Aorta (tissue), 5 donors: ENCODE measurements at regions not wholly inside any gene's neighbourhood (a gene's known extent, or its start where the extent isn't known, plus 50 kb on each side); places are given as distances from the start of the nearest gene placed in this dataset.
A peak's percentile ranks its signal among the peaks of the same experiment; 100 is the strongest.

Experiments used
- ATAC-seq: fragments of 200-7000 bp; cut with Tn5 transposase; one replicate; pipeline ENCODE4 v1.9.1; 2022; ENCODE audit warnings: moderate library complexity; ENCODE audit not compliant: low FRiP score
- DNase-seq, 2 donors: peaks; one replicate each; pipeline ENCODE4 v3.0.0-alpha.2; 2020
- H3K27ac ChIP-seq, 2 donors: one replicate each; pipeline ENCODE4 v1.5.1; 2013; ENCODE audit warnings: low read length in 2 of 2, mild to moderate bottlenecking in 2 of 2, moderate library complexity in 2 of 2, control low read depth in 1 of 2, inconsistent platforms in 1 of 2, low read depth in 1 of 2
- H3K27me3 ChIP-seq, 2 donors: one replicate each; pipeline ENCODE4 v1.6.1; 2013; ENCODE audit warnings: control low read depth in 1 of 2, low read length in 1 of 2, mild to moderate bottlenecking in 1 of 2, moderate library complexity in 1 of 2; ENCODE audit not compliant: insufficient read depth in 2 of 2, control insufficient read depth in 1 of 2
- H3K36me3 ChIP-seq, 2 donors: one replicate each; pipeline ENCODE4 v1.6.1; 2013; ENCODE audit warnings: control low read depth in 1 of 2, low read length in 1 of 2, mild to moderate bottlenecking in 1 of 2; ENCODE audit not compliant: insufficient read depth in 2 of 2, control insufficient read depth in 1 of 2
- H3K4me1 ChIP-seq, 2 donors: one replicate each; pipeline ENCODE4 v1.6.1; 2013; ENCODE audit warnings: low read length in 2 of 2, control low read depth in 1 of 2, mild to moderate bottlenecking in 1 of 2, moderate library complexity in 1 of 2; ENCODE audit not compliant: insufficient read depth in 2 of 2, control insufficient read depth in 1 of 2
- H3K4me3 ChIP-seq, 2 donors: one replicate each; pipeline ENCODE4 v1.5.1; 2013; ENCODE audit warnings: low read length in 2 of 2, control low read depth in 1 of 2, mild to moderate bottlenecking in 1 of 2
- H3K9me3 ChIP-seq: one replicate; pipeline ENCODE4 v1.6.1; 2013; ENCODE audit warnings: mild to moderate bottlenecking, low read length; ENCODE audit not compliant: control insufficient read depth
- whole genome bisulfite sequencing, 2 donors: extraction: QIAGEN DNeasy Blood & Tissue Kit; methylation state at CpG; one replicate each; pipeline ENCODE4 v1.1.7; 2013; 5-methylcytosine and 5-hydroxymethylcytosine counted together
- intact Hi-C, 2 donors: fragments of 100-400 bp; cut with DNase I; formaldehyde crosslinking; loops; one replicate each; pipeline versions ENCODE4 v1.14.2 to v1.15.0; 2022
- donor health status: healthy with polysubstance abuse.
- donor health status: Bipolar disorder and iron deficiency.
- donor health status: DM: no; HTN: no; CAD: no.
- donor health status: DM: no; HTN: no; CAD: no.
- donor health status: DM: yes; HTN: yes; CAD: no.

DNA sequence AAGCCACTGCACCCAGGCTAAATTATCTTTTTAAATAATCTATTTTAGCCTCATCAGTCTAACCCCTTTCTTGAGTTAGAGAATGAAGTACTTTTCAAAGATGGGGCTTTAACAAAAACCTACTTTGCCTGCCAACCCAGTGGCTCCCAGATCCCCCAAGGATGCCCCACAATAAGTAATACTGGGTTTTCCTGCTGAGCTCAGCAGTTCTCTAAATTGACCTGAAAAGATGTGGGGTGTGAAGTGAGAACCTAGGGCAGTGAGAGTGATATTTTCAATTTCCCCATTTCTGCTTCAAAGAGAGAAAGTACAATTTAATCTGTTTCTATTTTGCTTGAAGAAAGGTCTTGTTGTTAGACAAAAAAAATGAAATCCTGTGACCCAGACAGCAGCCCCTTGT, 318.5 kb upstream of the UMPS start:
- Histone ChIP-seq H3K9me3 (no peaks in the 10 kb centered on the region), H3K4me3 (no peak overlapping the region), H3K27me3 (no peaks in the 10 kb centered on the region), H3K4me1 (peaks cover 3 to 4% of the 10 kb centered on the region in 2 donors), H3K36me3 (peaks cover 0 to 2% of the 10 kb centered on the region in 2 donors), H3K27ac (no peak overlapping the region)
- DNase-seq (no peak), ATAC-seq (no peak)
- intact Hi-C loops = no loop called here

DNA sequence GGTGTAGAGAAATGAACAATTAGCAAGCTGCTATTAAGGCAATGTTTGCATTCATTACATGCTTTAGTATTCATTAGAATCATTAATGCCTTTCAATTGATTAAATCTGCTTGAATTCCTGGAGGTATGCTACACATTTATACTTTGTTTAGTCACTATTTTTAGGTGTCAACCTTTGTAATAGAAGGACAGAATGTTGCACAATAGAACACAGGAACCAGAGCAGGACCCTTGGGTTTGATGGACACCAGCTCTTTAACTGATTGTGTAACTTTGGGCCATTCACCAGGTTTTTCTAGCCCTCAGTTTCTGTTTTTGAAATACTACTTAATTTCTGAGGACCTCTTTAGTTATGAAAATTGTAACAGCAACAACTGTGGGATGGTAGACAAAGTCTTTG, 317.6 kb upstream of the UMPS start:
- no peaks in the 10 kb centered on the region for H3K9me3 ChIP-seq
- no peaks in the 10 kb centered on the region for H3K27me3 ChIP-seq
- DNase-seq = no peak
- peaks cover 0 to 2% of the 10 kb centered on the region in 2 donors for H3K36me3 ChIP-seq
- H3K4me1 ChIP-seq = peaks cover 3 to 4% of the 10 kb centered on the region in 2 donors
- H3K4me3 ChIP-seq = no peak overlapping the region
- no peak for ATAC-seq
- intact Hi-C loops = no loop called here
- H3K27ac ChIP-seq = no peak overlapping the region

DNA sequence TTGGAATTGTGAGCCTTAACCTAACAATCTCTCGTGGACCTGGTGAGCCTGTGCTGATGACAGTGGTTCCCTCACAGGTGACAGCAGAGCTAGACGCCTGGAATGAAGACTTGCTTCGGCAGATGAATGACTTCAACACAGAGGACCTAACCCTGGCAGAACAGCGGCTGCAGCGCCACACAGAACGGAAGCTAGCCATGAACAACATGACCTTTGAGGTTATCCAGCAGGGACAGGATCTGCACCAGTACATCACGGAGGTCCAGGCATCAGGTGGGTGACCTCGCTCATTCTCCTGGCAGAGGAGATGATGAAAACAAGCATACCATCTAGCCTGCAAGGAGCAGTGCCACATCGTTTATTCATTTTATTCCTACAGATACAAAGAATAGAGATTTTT, 316.9 kb upstream of the UMPS start:
- Histone ChIP-seq H3K27ac (no peak overlapping the region), H3K36me3 (peaks cover 0 to 2% of the 10 kb centered on the region in 2 donors), H3K4me1 (peaks cover 3 to 4% of the 10 kb centered on the region in 2 donors), H3K4me3 (no peak overlapping the region), H3K9me3 (no peaks in the 10 kb centered on the region), H3K27me3 (no peaks in the 10 kb centered on the region)
- intact Hi-C loops = no loop called here
- DNase-seq = no peak
- WGBS, 2 donors = 95 to 96% methylated on average over 9 of the region's 9 CpGs
- ATAC-seq = no peak

DNA sequence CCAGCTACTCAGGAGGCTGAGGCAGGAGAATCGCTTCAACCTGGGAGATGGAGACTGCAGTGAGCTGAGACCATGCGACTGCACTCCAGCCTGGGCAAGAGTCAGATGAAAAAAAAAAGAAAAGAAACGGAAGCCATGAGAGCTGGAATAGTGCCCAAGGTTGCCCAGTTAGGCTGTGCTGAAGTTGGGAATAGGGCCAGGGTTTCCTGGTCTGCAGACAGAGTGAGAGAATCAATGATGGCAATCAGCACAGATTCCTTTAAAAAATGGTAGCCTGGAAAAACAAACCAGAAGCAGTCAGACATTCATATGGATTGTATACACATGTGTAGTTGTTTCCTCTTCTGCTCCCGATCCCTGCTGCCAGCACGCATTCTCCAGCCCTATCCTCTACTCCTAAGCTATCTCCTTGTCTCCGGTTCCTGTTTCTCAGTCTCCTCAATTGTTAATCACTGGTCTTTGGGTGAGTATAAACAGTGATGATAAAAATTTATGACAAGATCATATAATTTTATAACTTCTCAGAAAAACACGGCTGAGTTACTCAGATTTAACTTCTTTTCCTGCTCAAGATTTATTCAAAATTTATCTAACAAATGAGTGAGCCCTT, 316.2 kb upstream of the UMPS start:
- WGBS, 2 donors = 67 to 72% methylated on average over 7 of the region's 7 CpGs
- H3K27ac ChIP-seq = no peak overlapping the region

DNA sequence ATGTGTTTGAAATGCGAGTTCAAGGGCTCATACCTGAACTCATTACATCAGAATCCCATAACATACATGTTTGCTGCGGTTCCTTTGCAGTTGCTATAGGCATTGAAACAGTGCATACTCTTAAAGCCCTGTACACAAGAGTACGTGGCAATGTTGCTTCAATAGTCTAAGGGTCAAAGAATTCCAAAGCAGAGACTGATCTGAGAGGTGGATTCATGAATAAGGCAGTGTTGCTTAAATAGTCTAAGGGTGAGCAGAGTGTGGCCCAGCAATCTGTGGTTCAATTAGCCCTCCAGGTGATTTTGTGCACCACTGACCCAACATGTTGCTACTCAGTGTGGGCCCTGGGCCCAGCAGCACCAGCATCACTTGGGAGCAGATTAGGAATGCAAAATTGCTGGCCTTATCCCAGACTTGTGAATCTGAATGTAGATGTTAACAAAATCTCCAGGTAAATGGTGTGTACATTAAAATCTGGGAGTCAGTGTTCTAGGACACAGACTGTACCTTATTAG, 314.7 kb upstream of the UMPS start:
- no peak for ATAC-seq
- intact Hi-C loops = no loop called here

More for the DNA sequence above, 316.2 kb upstream of the UMPS start:
- H3K36me3 ChIP-seq = peaks cover 0 to 2% of the 10 kb centered on the region in 2 donors
- no peaks in the 10 kb centered on the region for H3K27me3 ChIP-seq
- peaks cover 0 to 2% of the 10 kb centered on the region in 2 donors for H3K4me1 ChIP-seq
- no peak for ATAC-seq
- no peaks in the 10 kb centered on the region for H3K9me3 ChIP-seq
- intact Hi-C loops = no loop called here
- peak in 1 of 2 donors; percentile 46 for DNase-seq
- no peak overlapping the region for H3K4me3 ChIP-seq

DNA sequence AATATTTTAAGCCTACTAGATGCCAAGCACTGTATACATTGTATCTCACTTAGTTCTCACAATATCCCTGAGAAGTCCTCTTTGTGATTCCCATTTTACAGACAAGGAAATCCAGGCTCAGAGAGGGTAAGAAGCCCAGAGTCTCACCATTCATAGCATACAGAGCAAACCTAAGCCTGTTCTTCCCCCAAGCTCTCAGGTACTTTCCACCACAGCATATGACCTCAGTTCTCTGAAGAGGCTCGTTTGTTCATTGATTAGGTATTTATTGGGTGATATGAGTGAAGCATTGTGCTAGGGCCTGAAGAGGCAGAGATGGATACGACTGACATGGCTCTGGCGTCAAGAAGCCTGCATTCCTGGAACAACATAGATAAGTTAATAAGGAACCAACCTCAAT, 310.9 kb upstream of the UMPS start:
- H3K4me3 ChIP-seq = no peak overlapping the region
- intact Hi-C loops = no loop called here
- H3K27ac ChIP-seq = peak overlapping the region in 1 of 2 donors; percentile 54
- no peak for ATAC-seq
- no peak for DNase-seq
- no peaks in the 10 kb centered on the region for H3K27me3 ChIP-seq
- 83 to 85% methylated on average over 3 of the region's 3 CpGs for WGBS, 2 donors
- no peaks in the 10 kb centered on the region for H3K9me3 ChIP-seq
- peaks cover 6 to 10% of the 10 kb centered on the region in 2 donors for H3K36me3 ChIP-seq
- peaks cover 0 to 2% of the 10 kb centered on the region in 2 donors for H3K4me1 ChIP-seq

More for the DNA sequence above, 314.7 kb upstream of the UMPS start:
- no peaks in the 10 kb centered on the region for H3K9me3 ChIP-seq
- H3K4me1 ChIP-seq = no peaks in the 10 kb centered on the region
- H3K27ac ChIP-seq = peak overlapping the region in 1 of 2 donors; percentile 66
- DNase-seq = no peak
- H3K36me3 ChIP-seq = peaks cover 2 to 3% of the 10 kb centered on the region in 2 donors
- 92 to 98% methylated on average over 3 of the region's 3 CpGs for WGBS, 2 donors
- H3K27me3 ChIP-seq = no peaks in the 10 kb centered on the region
- H3K4me3 ChIP-seq = no peak overlapping the region

DNA sequence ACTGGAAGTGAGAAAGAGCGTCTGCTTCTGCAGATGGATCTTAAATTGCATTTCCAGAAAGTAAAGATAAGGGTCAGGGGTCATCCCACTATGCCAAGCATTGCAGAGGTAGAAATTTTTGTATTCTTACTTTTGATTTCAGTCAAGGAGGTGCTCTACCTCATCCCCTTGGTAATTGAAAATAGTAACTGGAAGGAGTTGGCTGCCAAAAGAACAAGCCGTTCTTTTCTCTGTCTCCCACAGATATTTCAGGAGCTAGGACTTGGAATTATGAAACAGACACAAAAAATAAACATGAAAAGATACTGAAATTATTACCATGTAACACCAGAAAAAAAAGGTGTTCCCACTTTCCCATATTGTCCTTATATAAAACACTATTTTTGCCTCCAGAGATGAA, 309.9 kb upstream of the UMPS start:
- H3K27me3 ChIP-seq = no peaks in the 10 kb centered on the region
- DNase-seq (no peak), ATAC-seq (no peak)
- no peak overlapping the region for H3K4me3 ChIP-seq
- H3K27ac ChIP-seq = peak overlapping the region in 1 of 2 donors; percentile 84
- intact Hi-C loops = loop anchor here in 1 of 2 donors (5.0 kb wide), 1 partner anchor 37 kb away; no protein-coding TSS in a partner anchor
- no peaks in the 10 kb centered on the region for H3K9me3 ChIP-seq
- 48 to 56% methylated on average over 2 of the region's 2 CpGs for WGBS, 2 donors
- H3K4me1 ChIP-seq = peaks cover 0 to 2% of the 10 kb centered on the region in 2 donors
- H3K36me3 ChIP-seq = peaks cover 10 to 16% of the 10 kb centered on the region in 2 donors

DNA sequence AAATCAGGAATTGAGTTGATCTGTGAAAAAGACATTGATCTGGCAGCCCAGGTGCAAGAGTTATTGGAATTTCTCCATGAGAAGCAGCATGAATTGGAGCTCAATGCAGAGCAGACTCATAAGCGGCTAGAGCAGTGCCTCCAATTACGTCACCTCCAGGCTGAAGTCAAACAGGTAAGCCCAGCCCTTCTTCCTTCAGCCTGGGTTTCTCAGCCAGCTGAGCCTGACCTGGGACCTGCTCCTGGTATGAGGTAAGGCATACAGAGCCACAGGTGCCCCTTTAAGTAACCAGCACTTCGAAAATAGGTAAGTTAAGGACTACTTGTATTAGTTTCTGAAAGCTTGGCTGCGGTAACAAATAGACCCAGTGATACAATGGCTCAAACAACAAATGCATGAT, 307.4 kb upstream of the UMPS start:
- Histone ChIP-seq H3K36me3 (peaks cover 10 to 19% of the 10 kb centered on the region in 2 donors), H3K4me3 (no peak overlapping the region), H3K4me1 (peaks cover 2% of the 10 kb centered on the region in 2 donors), H3K27me3 (no peaks in the 10 kb centered on the region), H3K27ac (peak overlapping the region in 1 of 2 donors; percentile 33), H3K9me3 (no peaks in the 10 kb centered on the region)
- intact Hi-C loops = loop anchor here in 1 of 2 donors (5.0 kb wide), 1 partner anchor 34 kb away; no protein-coding TSS in a partner anchor
- 93 to 96% methylated on average over 4 of the region's 4 CpGs for WGBS, 2 donors
- no peak for DNase-seq
- ATAC-seq = no peak

DNA sequence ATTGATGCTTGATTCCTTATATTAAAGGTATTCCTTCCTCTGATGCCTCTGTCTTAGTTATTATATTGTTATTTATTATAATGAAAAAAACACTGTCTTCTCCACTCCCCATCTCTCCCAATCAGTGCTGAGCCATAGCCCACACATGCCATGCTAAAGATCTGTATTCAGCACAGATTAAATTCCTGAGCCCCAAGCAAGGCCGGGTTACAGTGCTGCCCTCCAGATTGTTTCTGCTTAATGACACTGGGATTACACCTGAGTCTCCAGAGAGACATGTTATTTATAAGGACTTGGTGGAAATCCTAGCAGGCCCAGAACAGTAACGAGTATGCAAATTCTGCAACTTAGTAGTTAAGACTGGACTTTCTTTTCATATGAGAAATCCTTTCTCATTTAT, 305.9 kb upstream of the UMPS start:
- H3K9me3 ChIP-seq = no peaks in the 10 kb centered on the region
- H3K4me1 ChIP-seq = peaks cover 2 to 7% of the 10 kb centered on the region in 2 donors
- H3K27ac ChIP-seq = peak overlapping the region in 1 of 2 donors; percentile 40
- DNase-seq (no peak), ATAC-seq (no peak)
- intact Hi-C loops = loop anchor here in 1 of 2 donors (5.0 kb wide), 1 partner anchor 33 kb away; no protein-coding TSS in a partner anchor
- WGBS, 2 donors = 74 to 76% methylated on average over 2 of the region's 2 CpGs
- peaks cover 10 to 19% of the 10 kb centered on the region in 2 donors for H3K36me3 ChIP-seq
- no peak overlapping the region for H3K4me3 ChIP-seq
- H3K27me3 ChIP-seq = no peaks in the 10 kb centered on the region
